K562 (cell line): ENCODE measurements at regions not wholly inside any gene's neighbourhood (a gene's known extent, or its start where the extent isn't known, plus 50 kb on each side); places are given as distances from the start of the nearest gene placed in this dataset.

Experiments
- AFF1 ChIP-seq, 2 experiments: fragments of 450-650 bp; IDR thresholded peaks; 2 replicates each; pipeline ENCODE4 v1.6.1; 2018; ENCODE audit warnings: mild to moderate bottlenecking in 2 of 2, low read depth in 1 of 2; ENCODE audit not compliant: partially characterized antibody in 2 of 2
- CAMTA2 ChIP-seq: fragments of 250-450 bp; sonication (Bioruptor Pico); conservative IDR thresholded peaks from 2 replicates; pipeline ENCODE4 v1.5.1; 2022
- HEY1 ChIP-seq: fragments of 250-450 bp; sonication (Bioruptor Pico); IDR thresholded peaks from 2 replicates; pipeline ENCODE4 v1.5.0; 2020; ENCODE audit warnings: mild to moderate bottlenecking, moderate library complexity, borderline replicate concordance
- SOX6 ChIP-seq: fragments of 450-650 bp; IDR thresholded peaks from 2 replicates; pipeline ENCODE4 v1.6.1; 2014; ENCODE audit warnings: mild to moderate bottlenecking
- STAT6 ChIP-seq: sonication (generic); formaldehyde crosslinking; IDR thresholded peaks from 2 replicates; pipeline ENCODE4 v1.8.1; 2023; ENCODE audit warnings: mild to moderate bottlenecking, missing genetic modification reagents
- U2AF2 ChIP-seq: fragments of 200-400 bp; formaldehyde crosslinking; optimal IDR thresholded peaks from 2 replicates; pipeline ENCODE3; 2017; ENCODE audit warnings: low read depth, mild to moderate bottlenecking, low read length
- ZNF280A ChIP-seq: fragments of 450-650 bp; IDR thresholded peaks from 2 replicates; pipeline ENCODE4 v1.6.1; 2018; ENCODE audit warnings: mild to moderate bottlenecking, low read depth; ENCODE audit not compliant: partially characterized antibody
- ZNF3 ChIP-seq: fragments of 250-450 bp; sonication (Bioruptor Pico); IDR thresholded peaks from 2 replicates; pipeline ENCODE4 v1.5.0; 2021; ENCODE audit warnings: mild to moderate bottlenecking, moderate library complexity
- ZNF318 ChIP-seq, 2 experiments: fragments of 450-650 bp; IDR thresholded peaks; 2 replicates each; pipeline ENCODE4 v1.6.1; 2016; ENCODE audit warnings: mild to moderate bottlenecking in 2 of 2, borderline replicate concordance in 1 of 2, low read depth in 1 of 2, moderate library complexity in 1 of 2

- TF ChIP-seq ZNF318 (IDR thresholded peaks at IDR 0.05; ENCODE audit: borderline replicate concordance in 1 of 2, low read depth in 1 of 2) (no peak), STAT6 (CRISPR knock-in tag) (no peak), AFF1 (IDR thresholded peaks at IDR 0.05; ENCODE audit: low read depth in 1 of 2, partially characterized antibody in 2 of 2) (peak in 1 of 2 experiments; percentile 83), U2AF2 (no peak), HEY1 (no peak), SOX6 (peak; percentile 58; the same call in 1 of the 2 replicates), CAMTA2 (CRISPR knock-in tag) (no peak), ZNF3 (CRISPR knock-in tag) (no peak), ZNF280A (no peak)
Measured at GRCh38 chr6:28816909-28817807, 106.6 kb downstream of the TRIM27 start (continued).
